Smooth muscle cell (in vitro differentiated cells): ENCODE measurements at regions not wholly inside any gene's neighbourhood (a gene's known extent, or its start where the extent isn't known, plus 50 kb on each side); places are given as distances from the start of the nearest gene placed in this dataset.

Experiments
- DNase-seq: peaks from one replicate; lab custom pipeline; 2025; ENCODE audit not compliant: unreplicated experiment; lab: John Stamatoyannopoulos, UW
- H2AFZ ChIP-seq: fragments of 200-600 bp; sonication (generic); 2 replicates; pipeline ENCODE4 v1.6.0; 2016; ENCODE audit warnings: antibody characterized with exemption, low read depth, mild to moderate bottlenecking
- H3F3A ChIP-seq: fragments of 200-600 bp; sonication (generic); 2 replicates; pipeline ENCODE4 v1.6.0; 2017; ENCODE audit warnings: antibody characterized with exemption, low read depth
- H3K27ac ChIP-seq: fragments of 200-600 bp; sonication (generic); 2 replicates; pipeline ENCODE4 v1.5.1; 2016; ENCODE audit warnings: low read depth, mild to moderate bottlenecking
- H3K27me3 ChIP-seq: fragments of 200-600 bp; sonication (generic); 2 replicates; pipeline ENCODE4 v1.6.1; 2016; ENCODE audit warnings: low read depth, mild to moderate bottlenecking
- H3K36me3 ChIP-seq: fragments of 200-600 bp; sonication (generic); 2 replicates; pipeline ENCODE4 v1.5.1; 2016; ENCODE audit warnings: low read depth
- H3K4me1 ChIP-seq: fragments of 200-600 bp; sonication (generic); 2 replicates; pipeline ENCODE4 v1.5.1; 2016; ENCODE audit warnings: low read depth
- H3K4me2 ChIP-seq: fragments of 200-600 bp; sonication (generic); 2 replicates; pipeline ENCODE4 v1.6.0; 2016; ENCODE audit warnings: mild to moderate bottlenecking
- H3K4me3 ChIP-seq: fragments of 200-600 bp; sonication (generic); 2 replicates; pipeline ENCODE4 v1.5.1; 2016; ENCODE audit warnings: mild to moderate bottlenecking
- H3K79me2 ChIP-seq: fragments of 200-600 bp; sonication (generic); 2 replicates; pipeline ENCODE4 v1.6.0; 2016; ENCODE audit warnings: low read depth, mild to moderate bottlenecking
- H3K9ac ChIP-seq: fragments of 200-600 bp; sonication (generic); 2 replicates; pipeline ENCODE4 v1.6.0; 2016; ENCODE audit warnings: low read depth
- H3K9me3 ChIP-seq: fragments of 200-600 bp; sonication (generic); replicated peaks from 2 replicates; pipeline ENCODE4 v1.5.1; 2016; ENCODE audit warnings: low read depth
- H4K20me1 ChIP-seq: fragments of 200-600 bp; sonication (generic); 2 replicates; pipeline ENCODE4 v1.6.0; 2016; ENCODE audit warnings: low read depth
- CTCF ChIP-seq: fragments of 200-600 bp; sonication (generic); IDR thresholded peaks from 2 replicates; pipeline ENCODE4 v1.5.1; 2017; ENCODE audit warnings: borderline replicate concordance, mild to moderate bottlenecking, antibody characterized with exemption; ENCODE audit not compliant: insufficient read depth, poor library complexity, severe bottlenecking
- WGBS: methylation state at CpG from one replicate; pipeline ENCODE4 v1.1.7; 2016; ENCODE audit warnings: low lambda C conversion rate; 5-methylcytosine and 5-hydroxymethylcytosine counted together

- Histone ChIP-seq H3K27me3 (no peaks in the 10 kb centered on the region), H3K79me2 (no peaks in the 10 kb centered on the region), H3K4me1 (no peaks in the 10 kb centered on the region), H3K36me3 (no peaks in the 10 kb centered on the region), H3F3A (no peaks in the 10 kb centered on the region), H4K20me1 (no peaks in the 10 kb centered on the region), H2AFZ (no peak overlapping the region), H3K9ac (no peak overlapping the region), H3K4me2 (no peak overlapping the region), H3K27ac (no peak overlapping the region), H3K9me3 (no peaks in the 10 kb centered on the region), H3K4me3 (no peak overlapping the region)
- TF ChIP-seq CTCF, result no peak
- 89% methylated on average over 6 of the region's 6 CpGs for WGBS
- no peak for DNase-seq
These were observed 209.9 kb downstream of the CRPPA start for GRCh38 chr7:16211402-16211925.

GRCh38 chr7:16210171-16210570 is 211.2 kb downstream of the CRPPA start:
- WGBS, result 88% methylated on average over 2 of the region's 2 CpGs
- Histone ChIP-seq H3K9ac (no peak overlapping the region), H2AFZ (no peak overlapping the region), H3K4me3 (no peak overlapping the region), H3K27ac (no peak overlapping the region), H3K27me3 (no peaks in the 10 kb centered on the region), H3K4me1 (peaks cover 6% of the 10 kb centered on the region), H3K36me3 (no peaks in the 10 kb centered on the region), H3F3A (no peaks in the 10 kb centered on the region), H3K79me2 (no peaks in the 10 kb centered on the region), H3K9me3 (no peaks in the 10 kb centered on the region), H3K4me2 (no peak overlapping the region), H4K20me1 (no peaks in the 10 kb centered on the region)
- no peak for TF ChIP-seq CTCF
- no peak for DNase-seq

- H4K20me1 ChIP-seq, result no peaks in the 10 kb centered on the region
- H3K4me2 ChIP-seq, result no peak overlapping the region
- DNase-seq, result no peak
- no peaks in the 10 kb centered on the region for H3K36me3 ChIP-seq
- H2AFZ ChIP-seq, result no peak overlapping the region
- no peaks in the 10 kb centered on the region for H3K79me2 ChIP-seq
- no peak for TF ChIP-seq CTCF
- no peaks in the 10 kb centered on the region for H3K27me3 ChIP-seq
- H3K4me3 ChIP-seq, result no peak overlapping the region
- no peaks in the 10 kb centered on the region for H3F3A ChIP-seq
- no peaks in the 10 kb centered on the region for H3K9me3 ChIP-seq
- 85% methylated on average over 2 of the region's 2 CpGs for WGBS
- H3K27ac ChIP-seq, result no peak overlapping the region
- no peak overlapping the region for H3K9ac ChIP-seq
- H3K4me1 ChIP-seq, result peaks cover 14% of the 10 kb centered on the region
These were observed 214.0 kb downstream of the CRPPA start for GRCh38 chr7:16207321-16207720.

GRCh38 chr7:16205466-16205865 is 215.9 kb downstream of the CRPPA start:
- Histone ChIP-seq H3K36me3 (no peaks in the 10 kb centered on the region), H3K9ac (no peak overlapping the region), H4K20me1 (no peaks in the 10 kb centered on the region), H3K4me2 (peak overlapping the region; percentile 9), H3K27ac (no peak overlapping the region), H3K9me3 (no peaks in the 10 kb centered on the region), H3K79me2 (no peaks in the 10 kb centered on the region), H3K27me3 (no peaks in the 10 kb centered on the region), H3K4me1 (peaks cover 23% of the 10 kb centered on the region), H3F3A (no peaks in the 10 kb centered on the region), H2AFZ (no peak overlapping the region), H3K4me3 (no peak overlapping the region)
- DNase-seq, result no peak
- WGBS, result 47% methylated on average over 2 of the region's 2 CpGs
- TF ChIP-seq CTCF, result no peak
